ENCODE measurements at regions not wholly inside any gene's neighbourhood (a gene's known extent, or its start where the extent isn't known, plus 50 kb on each side); places are given as distances from the start of the nearest gene placed in this dataset.

GRCh38 chr22:27399161-27399560 lies 402.4 kb downstream of the MN1 start:
- TF ChIP-seq CTCF (IDR thresholded peaks at IDR 0.05) (no peak), POLR2A (IDR thresholded peaks at IDR 0.05) (no peak), EP300 (IDR thresholded peaks at IDR 0.05) (no peak)

Measured in stomach (tissue), 4 donors.